GM12878 (cell line): ENCODE measurements at regions not wholly inside any gene's neighbourhood (a gene's known extent, or its start where the extent isn't known, plus 50 kb on each side); places are given as distances from the start of the nearest gene placed in this dataset.

Source experiments
- BCL3 ChIP-seq: IDR thresholded peaks from 2 replicates; pipeline ENCODE4 v1.6.1; 2011; ENCODE audit warnings: borderline replicate concordance, low read depth, mild to moderate bottlenecking, moderate library complexity, low read length; ENCODE audit not compliant: insufficient read depth, poor library complexity, severe bottlenecking
- BHLHE40 ChIP-seq, 2 experiments: fragments of 450-650 bp in 1 of 2; IDR thresholded peaks; 2 replicates each; pipeline ENCODE4 v1.6.1; 2011 to 2017; ENCODE audit warnings: low read depth in 2 of 2, borderline replicate concordance in 1 of 2, improper control_type of control experiment in 1 of 2, low read length in 1 of 2, mild to moderate bottlenecking in 1 of 2
- CHD4 ChIP-seq: fragments of 200-600 bp; sonication (generic); IDR thresholded peaks from 2 replicates; pipeline ENCODE4 v1.6.1; 2016; ENCODE audit warnings: mild to moderate bottlenecking
- CTCF ChIP-seq, 3 experiments: IDR thresholded peaks in 2 of 3; conservative IDR thresholded peaks in 1 of 3; 2 replicates each; pipeline ENCODE4 v1.5.1; 2011; ENCODE audit warnings: low read depth in 3 of 3, low read length in 3 of 3, mild to moderate bottlenecking in 3 of 3, control low read depth in 2 of 3, moderate library complexity in 2 of 3, inconsistent platforms in 1 of 3, mixed read lengths in 1 of 3; ENCODE audit not compliant: control insufficient read depth in 2 of 3, insufficient read depth in 1 of 3; ENCODE audit errors: extremely low read depth in 1 of 3
- DPF2 ChIP-seq: fragments of 450-650 bp; IDR thresholded peaks from 2 replicates; pipeline ENCODE4 v1.6.1; 2017; ENCODE audit warnings: mild to moderate bottlenecking
- EP300 ChIP-seq, 2 experiments: fragments of 150-350 bp in 1 of 2; IDR thresholded peaks; 2 replicates each; pipeline ENCODE4 v1.6.1; 2011 to 2012; ENCODE audit warnings: low read depth in 2 of 2, low read length in 2 of 2, borderline replicate concordance in 1 of 2, improper control_type of control experiment in 1 of 2, inconsistent platforms in 1 of 2; ENCODE audit not compliant: control insufficient read depth in 1 of 2
- GABPA ChIP-seq: IDR thresholded peaks from 2 replicates; pipeline ENCODE4 v1.6.1; 2014; ENCODE audit warnings: antibody characterized with exemption, low read depth, mild to moderate bottlenecking, inconsistent platforms
- MAX ChIP-seq: IDR thresholded peaks from 2 replicates; pipeline ENCODE4 v1.6.1; 2012; ENCODE audit warnings: low read depth, low read length, improper control_type of control experiment
- MEF2A ChIP-seq: IDR thresholded peaks from 2 replicates; pipeline ENCODE4 v1.6.1; 2011; ENCODE audit warnings: low read depth, mild to moderate bottlenecking, low read length, moderate library complexity; ENCODE audit not compliant: insufficient read depth
- MYC ChIP-seq: IDR thresholded peaks from 2 replicates; pipeline ENCODE4 v1.6.1; 2011; ENCODE audit warnings: mild to moderate bottlenecking, low read length, moderate library complexity, inconsistent platforms; ENCODE audit not compliant: insufficient read depth, insufficient replicate concordance, insufficient read length, severe bottlenecking
- POLR2AphosphoS5 ChIP-seq: IDR thresholded peaks from 2 replicates; pipeline ENCODE4 v1.6.1; 2011; ENCODE audit warnings: mild to moderate bottlenecking, low read length, inconsistent platforms
- SUPT20H ChIP-seq: IDR thresholded peaks from 2 replicates; pipeline ENCODE4 v1.6.1; 2011; ENCODE audit warnings: low read depth, mild to moderate bottlenecking, low read length, moderate library complexity, borderline replicate concordance; ENCODE audit not compliant: control insufficient read depth
- USF1 ChIP-seq: IDR thresholded peaks from 2 replicates; pipeline ENCODE4 v1.6.1; 2011; ENCODE audit warnings: borderline replicate concordance, low read depth, mild to moderate bottlenecking, moderate library complexity, mixed read lengths, low read length; ENCODE audit not compliant: insufficient read depth; ENCODE audit errors: extremely low read length
- ZNF274 ChIP-seq: IDR thresholded peaks from one replicate; pipeline ENCODE4 v1.8.0; 2011; ENCODE audit not compliant: insufficient read length, insufficient read depth

- TF ChIP-seq EP300 (IDR thresholded peaks at IDR 0.05; ENCODE audit: borderline replicate concordance in 1 of 2, control insufficient read depth in 1 of 2, low read depth in 2 of 2, low read length in 2 of 2): no peak
- TF ChIP-seq POLR2AphosphoS5: no peak
- TF ChIP-seq GABPA: no peak
- TF ChIP-seq MEF2A: no peak
- no peak for TF ChIP-seq CTCF (IDR thresholded peaks at IDR 0.05 in 2 of 3, conservative IDR thresholded peaks at IDR 0.05 in 1 of 3; ENCODE audit: control insufficient read depth in 2 of 3, extremely low read depth in 1 of 3, insufficient read depth in 1 of 3, low read depth in 3 of 3, low read length in 3 of 3)
- TF ChIP-seq MYC: no peak
- no peak for TF ChIP-seq MAX
- no peak for TF ChIP-seq BCL3
- no peak for TF ChIP-seq ZNF274
- no peak for TF ChIP-seq SUPT20H
- TF ChIP-seq DPF2: no peak
- no peak for TF ChIP-seq BHLHE40 (IDR thresholded peaks at IDR 0.05; ENCODE audit: borderline replicate concordance in 1 of 2, low read depth in 2 of 2, low read length in 1 of 2)
- TF ChIP-seq CHD4: no peak
- TF ChIP-seq USF1: no peak
Observed at GRCh38 chr7:125074141-125074540, 144.5 kb upstream of the POT1 start.
